HCT116 (cell line): ENCODE measurements at regions not wholly inside any gene's neighbourhood (a gene's known extent, or its start where the extent isn't known, plus 50 kb on each side); places are given as distances from the start of the nearest gene placed in this dataset.

Experiments
- ATAC-seq: fragments of 200-7000 bp; cut with Tn5 transposase; 2 replicates; pipeline ENCODE4 v1.9.1; 2020; ENCODE audit warnings: mild to moderate bottlenecking, moderate library complexity
- BruUV-seq: library from RNA; stranded (reverse); fragments of 400-500 nt; replicated peaks from 2 replicates; lab custom pipeline; 2021; lab: Mats Ljungman, UMichigan
- CTCF ChIA-PET: fragments of 300-600 bp; sonication (Branson Sonifier 250); formaldehyde crosslinking; loops from one replicate; lab custom pipeline; 2021; ENCODE audit warnings: antibody characterized with exemption; lab: Charles Lee
- POLR2A ChIA-PET: fragments of 300-600, 350-600 bp; sonication (Branson Sonifier 250); formaldehyde crosslinking; loops from one replicate; lab custom pipeline; 2021; ENCODE audit warnings: antibody characterized with exemption; lab: Charles Lee
- RAD21 ChIA-PET, 2 experiments: fragments of 300-600 bp; sonication (Branson Sonifier 250); formaldehyde crosslinking; loops; one replicate each; lab custom pipeline; 2023; ENCODE audit warnings: low total read pairs in 2 of 2; ENCODE audit not compliant: uncharacterized antibody in 2 of 2, unreplicated experiment in 2 of 2, low non-redundant PET in 1 of 2; lab: Charles Lee
- DNase-seq: peaks from one replicate; pipeline ENCODE4 v3.0.0-alpha.2; 2010; ENCODE audit warnings: low read depth, low spot score
- H2AFZ ChIP-seq: fragments of 200-600 bp; shearing (Covaris generic), sonication (generic); 2 replicates; pipeline ENCODE4 v1.6.1; 2017; ENCODE audit warnings: low read depth, mixed run types, mixed read lengths, antibody characterized with exemption, low read length; ENCODE audit not compliant: poor library complexity, severe bottlenecking
- H3K27ac ChIP-seq: 2 replicates; pipeline ENCODE4 v1.5.1; 2012; ENCODE audit warnings: low read depth, low read length
- H3K27me3 ChIP-seq: fragments of 200-600 bp; sonication (generic); 2 replicates; pipeline ENCODE4 v1.6.1; 2016; ENCODE audit warnings: mixed run types, low read length, mixed read lengths; ENCODE audit not compliant: insufficient read depth
- H3K36me3 ChIP-seq, 2 experiments: fragments of 200-500 bp in 1 of 2; fragments of 200-600 bp in 1 of 2; sonication (Bioruptor generic) in 1 of 2; sonication (generic) in 1 of 2; 2 replicates each; pipeline versions ENCODE4 v1.5.1 to v1.6.1; 2014 to 2016; ENCODE audit warnings: low read length in 2 of 2, inconsistent platforms in 1 of 2, mixed read lengths in 1 of 2, mixed run types in 1 of 2; ENCODE audit not compliant: insufficient read depth in 2 of 2, control insufficient read depth in 1 of 2
- H3K4me1 ChIP-seq, 2 experiments: fragments of 200-600 bp in 1 of 2; sonication (generic) in 1 of 2; 2 replicates each; pipeline versions ENCODE4 v1.5.1 to v1.6.1; 2012 to 2017; ENCODE audit warnings: low read length in 2 of 2, inconsistent platforms in 1 of 2, mild to moderate bottlenecking in 1 of 2, mixed read lengths in 1 of 2, mixed run types in 1 of 2, moderate library complexity in 1 of 2; ENCODE audit not compliant: insufficient read depth in 2 of 2, control insufficient read depth in 1 of 2
- H3K4me2 ChIP-seq: fragments of 200-600 bp; sonication (generic); 2 replicates; pipeline ENCODE4 v1.6.1; 2017; ENCODE audit warnings: mixed run types, low read length, mixed read lengths
- H3K4me3 ChIP-seq, 2 experiments: fragments of 200-600 bp in 1 of 2; sonication (generic) in 1 of 2; replicated peaks in 1 of 2; 2 replicates each; pipeline ENCODE4 v1.5.1; 2011 to 2016; ENCODE audit warnings: low read length in 2 of 2, control low read depth in 1 of 2, low read depth in 1 of 2, mild to moderate bottlenecking in 1 of 2, mixed read lengths in 1 of 2, mixed run types in 1 of 2
- H3K79me2 ChIP-seq: fragments of 200-600 bp; sonication (generic); 2 replicates; pipeline ENCODE4 v1.6.1; 2017; ENCODE audit warnings: mild to moderate bottlenecking, mixed run types, low read length, moderate library complexity, mixed read lengths; ENCODE audit not compliant: insufficient read depth
- H3K9ac ChIP-seq: fragments of 200-600 bp; sonication (generic); 2 replicates; pipeline ENCODE4 v1.6.1; 2016; ENCODE audit warnings: low read length, mixed read lengths
- H3K9me2 ChIP-seq: fragments of 200-600 bp; sonication (generic), shearing (Covaris generic); 2 replicates; pipeline ENCODE4 v1.6.1; 2017; ENCODE audit warnings: mixed run types, mild to moderate bottlenecking, moderate library complexity; ENCODE audit not compliant: insufficient read depth
- H3K9me3 ChIP-seq, 2 experiments: fragments of 200-500 bp in 1 of 2; fragments of 200-600 bp in 1 of 2; sonication (Bioruptor generic) in 1 of 2; sonication (generic) in 1 of 2; 2 replicates each; pipeline ENCODE4 v1.6.1; 2014 to 2017; ENCODE audit warnings: low read length in 2 of 2, mixed read lengths in 2 of 2, inconsistent platforms in 1 of 2, low read depth in 1 of 2, mild to moderate bottlenecking in 1 of 2, mixed run types in 1 of 2, moderate library complexity in 1 of 2; ENCODE audit not compliant: control insufficient read depth in 1 of 2, insufficient read depth in 1 of 2
- H4K20me1 ChIP-seq: fragments of 200-600 bp; sonication (generic), shearing (Covaris generic); 2 replicates; pipeline ENCODE4 v1.6.1; 2017; ENCODE audit warnings: mixed run types, mild to moderate bottlenecking, moderate library complexity; ENCODE audit not compliant: insufficient read depth
- EGR1 ChIP-seq: IDR thresholded peaks from 2 replicates; pipeline ENCODE4 v1.6.1; 2012; ENCODE audit warnings: low read depth
- ELF1 ChIP-seq: IDR thresholded peaks from 2 replicates; pipeline ENCODE4 v1.6.1; 2012; ENCODE audit warnings: low read depth, borderline replicate concordance
- EZH2 ChIP-seq: fragments of 200-600 bp; sonication (generic); IDR thresholded peaks from 2 replicates; pipeline ENCODE4 v1.6.1; 2017; ENCODE audit warnings: antibody characterized with exemption, mixed run types
- EZH2phosphoT487 ChIP-seq: fragments of 200-600 bp; IDR thresholded peaks from 2 replicates; pipeline ENCODE4 v1.6.1; 2018; ENCODE audit warnings: antibody characterized with exemption, borderline replicate concordance
- RAD21 ChIP-seq: IDR thresholded peaks from 2 replicates; pipeline ENCODE4 v1.6.1; 2012; ENCODE audit warnings: low read depth, mild to moderate bottlenecking
- REST ChIP-seq: IDR thresholded peaks from 2 replicates; pipeline ENCODE4 v1.6.1; 2012; ENCODE audit warnings: low read depth
- SIN3A ChIP-seq: IDR thresholded peaks from 2 replicates; pipeline ENCODE4 v1.6.1; 2012; ENCODE audit warnings: low read depth
- SRF ChIP-seq: IDR thresholded peaks from 2 replicates; pipeline ENCODE4 v1.6.1; 2012; ENCODE audit warnings: low read depth
- TCF7L2 ChIP-seq: IDR thresholded peaks from 2 replicates; pipeline ENCODE4 v1.7.0; 2011; ENCODE audit warnings: borderline replicate concordance, inconsistent platforms; ENCODE audit not compliant: insufficient read depth, insufficient read length; ENCODE audit errors: extremely low read depth
- YY1 ChIP-seq: IDR thresholded peaks from 2 replicates; pipeline ENCODE4 v1.6.1; 2011; ENCODE audit warnings: low read length, low read depth, moderate library complexity, mild to moderate bottlenecking; ENCODE audit not compliant: insufficient replicate concordance; ENCODE audit errors: extremely low read depth
- intact Hi-C: fragments of 100-400 bp; cut with micrococcal nuclease; formaldehyde crosslinking; loops from 2 replicates; pipeline ENCODE4 v1.10.0; 2022
- TF ChIP-seq, protein P1 (sequence below): IDR thresholded peaks from 2 replicates; pipeline ENCODE4 v1.6.1; 2012

- no peaks in the 10 kb centered on the region for H3K9me3 ChIP-seq
- no peak overlapping the region for H3K4me3 ChIP-seq
- H3K9me2 ChIP-seq = no peaks in the 10 kb centered on the region
- POLR2A ChIA-PET = no interaction called here
- H3K9ac ChIP-seq = no peak overlapping the region
- CTCF ChIA-PET = no interaction called here
- H2AFZ ChIP-seq = no peak overlapping the region
- no peaks in the 10 kb centered on the region for H4K20me1 ChIP-seq
- no peak overlapping the region for H3K27ac ChIP-seq
- DNase-seq (no peak), ATAC-seq (no peak)
- no peaks in the 10 kb centered on the region for H3K4me1 ChIP-seq
- intact Hi-C loops = no loop called here
- no TSS peak for BruUV-seq
- TF ChIP-seq ELF1 (no peak), EZH2 (no peak), YY1 (no peak), EZH2phosphoT487 (no peak), TCF7L2 (no peak), RAD21 (no peak), SIN3A (no peak), EGR1 (no peak), SRF (no peak), REST (no peak)
- TF ChIP-seq, protein P1, sequence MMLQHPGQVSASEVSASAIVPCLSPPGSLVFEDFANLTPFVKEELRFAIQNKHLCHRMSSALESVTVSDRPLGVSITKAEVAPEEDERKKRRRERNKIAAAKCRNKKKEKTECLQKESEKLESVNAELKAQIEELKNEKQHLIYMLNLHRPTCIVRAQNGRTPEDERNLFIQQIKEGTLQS = no peak
- H3K4me2 ChIP-seq = no peak overlapping the region
- no peaks in the 10 kb centered on the region for H3K27me3 ChIP-seq
- RAD21 ChIA-PET = no interaction called here
- H3K79me2 ChIP-seq = no peaks in the 10 kb centered on the region
- no peaks in the 10 kb centered on the region for H3K36me3 ChIP-seq
Observed at GRCh38 chr12:83320350-83320749, 633.6 kb downstream of the TMTC2 start.
